ENCODE measurements at regions not wholly inside any gene's neighbourhood (a gene's known extent, or its start where the extent isn't known, plus 50 kb on each side); places are given as distances from the start of the nearest gene placed in this dataset.

- TF ChIP-seq CTCF (IDR thresholded peaks at IDR 0.05) (no peak), EZH2 (IDR thresholded peaks at IDR 0.05) (no peak), EZH2phosphoT487 (IDR thresholded peaks at IDR 0.05) (no peak)
These were observed 65.1 kb upstream of the TRIB2 start for GRCh38 chr2:12651641-12652040.
